ENCODE measurements at regions not wholly inside any gene's neighbourhood (a gene's known extent, or its start where the extent isn't known, plus 50 kb on each side); places are given as distances from the start of the nearest gene placed in this dataset.

DNA sequence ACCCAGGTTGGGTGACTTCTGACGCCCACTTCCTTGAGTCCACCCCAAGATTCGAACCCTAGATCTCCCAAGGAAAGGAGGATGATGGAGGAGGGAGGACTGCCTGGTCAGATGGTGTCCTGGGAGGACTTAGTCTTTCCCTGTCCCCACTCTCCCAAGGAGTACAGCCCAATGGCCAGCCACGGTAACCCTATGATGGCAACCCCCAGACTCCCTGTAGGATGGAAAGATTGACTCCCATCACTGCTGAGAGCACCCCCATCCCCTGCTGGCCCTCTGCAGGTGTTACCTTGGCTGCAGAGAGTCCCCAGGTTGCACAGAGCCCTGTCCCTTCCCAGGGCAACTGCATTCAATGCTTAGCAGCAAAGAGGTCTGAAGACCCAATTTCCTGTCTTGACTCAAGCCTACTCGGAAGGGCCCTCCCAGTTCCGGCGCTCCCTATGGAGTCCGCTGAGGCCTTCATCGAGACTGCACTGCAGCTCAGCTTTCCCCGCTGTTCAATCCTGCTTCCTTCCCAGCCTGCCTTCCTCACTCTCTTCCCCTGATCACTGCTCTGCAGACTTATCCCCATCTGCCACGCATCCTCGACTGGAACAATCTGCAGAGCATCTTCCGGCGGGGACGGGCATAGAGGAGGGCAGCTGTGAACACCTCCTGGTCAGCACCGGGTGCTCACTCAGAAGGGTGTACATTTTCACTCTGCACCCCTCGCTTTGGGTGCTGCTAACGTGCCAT lies 50.8 kb upstream of the OCM2 start:
- in situ Hi-C loops (cut with HindIII; ENCODE audit: low sequenced_read_pairs) = no loop called here
- DNase-seq (ENCODE audit: low spot score) = no peak

- DNase-seq (ENCODE audit: low spot score) = no peak
- in situ Hi-C loops (cut with HindIII; ENCODE audit: low sequenced_read_pairs) = no loop called here
These were observed 56.8 kb upstream of the OCM2 start for GRCh38 chr7:98046816-98047215.

GRCh38 chr7:98049034-98049433 lies 57.6 kb upstream of the LMTK2 start:
- in situ Hi-C loops (cut with HindIII; ENCODE audit: low sequenced_read_pairs) = no loop called here

DNA sequence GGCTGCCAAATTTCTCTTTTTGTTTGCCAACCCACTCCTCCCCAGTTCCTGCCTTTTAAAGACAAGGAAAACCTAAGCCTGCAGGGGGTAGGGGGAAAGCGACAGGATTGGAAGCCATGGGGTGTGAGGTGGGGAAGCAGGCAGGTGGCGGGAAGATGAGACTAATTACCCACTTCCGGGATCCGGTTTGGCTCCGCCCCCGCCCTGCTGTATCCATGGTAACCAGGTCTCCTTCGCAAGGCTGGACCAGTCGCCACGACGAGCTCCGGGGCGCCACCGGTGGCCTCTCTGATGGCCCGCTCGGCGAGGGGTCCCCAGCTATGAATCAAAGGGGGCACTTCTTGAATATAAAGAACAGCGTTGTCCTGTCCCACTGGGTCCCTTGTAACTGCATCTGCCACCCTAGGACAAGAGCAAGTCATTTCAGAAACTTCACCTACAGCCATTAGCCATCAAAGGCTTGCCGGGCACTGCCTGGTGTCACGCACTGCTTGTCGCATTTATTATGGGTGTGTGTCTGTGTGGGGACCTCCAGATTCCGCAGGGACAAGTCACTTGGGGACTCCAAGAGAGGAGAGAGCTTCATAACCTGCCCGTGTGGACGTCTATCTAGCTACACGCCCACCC lies 55.4 kb upstream of the LMTK2 start:
- in situ Hi-C loops (cut with HindIII; ENCODE audit: low sequenced_read_pairs) = no loop called here
- DNase-seq (ENCODE audit: low spot score) = peak; percentile 22

More at GRCh38 chr7:98049034-98049433, 57.6 kb upstream of the LMTK2 start:
- no peak for DNase-seq (ENCODE audit: low spot score)

- in situ Hi-C loops (cut with HindIII; ENCODE audit: low sequenced_read_pairs) = no loop called here
- no peak for DNase-seq (ENCODE audit: low spot score)
These were observed 52.1 kb upstream of the LMTK2 start for GRCh38 chr7:98054585-98054984.

DNA sequence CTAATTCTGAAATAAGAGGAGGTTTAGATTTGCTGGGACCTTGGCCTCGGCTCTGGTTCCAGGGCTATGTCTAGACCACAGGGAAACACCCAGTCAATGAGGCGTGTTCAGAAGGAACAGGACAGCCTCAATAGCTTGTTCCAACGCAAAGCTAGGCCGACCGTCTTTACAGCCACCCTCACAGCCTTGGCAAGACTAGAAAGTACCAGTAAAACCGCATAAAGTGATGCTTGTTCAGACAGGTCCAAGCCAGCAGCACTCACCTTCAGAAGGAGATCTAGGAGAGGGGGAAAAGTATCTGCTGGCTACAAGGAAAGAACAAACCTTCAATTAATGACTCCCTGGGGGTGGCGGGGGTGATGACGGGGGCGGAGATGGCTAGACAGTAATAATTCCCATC lies 50.1 kb upstream of the LMTK2 start:
- in situ Hi-C loops (cut with HindIII; ENCODE audit: low sequenced_read_pairs) = no loop called here
- DNase-seq (ENCODE audit: low spot score) = no peak
